ENCODE measurements at regions not wholly inside any gene's neighbourhood (a gene's known extent, or its start where the extent isn't known, plus 50 kb on each side); places are given as distances from the start of the nearest gene placed in this dataset.

DNA sequence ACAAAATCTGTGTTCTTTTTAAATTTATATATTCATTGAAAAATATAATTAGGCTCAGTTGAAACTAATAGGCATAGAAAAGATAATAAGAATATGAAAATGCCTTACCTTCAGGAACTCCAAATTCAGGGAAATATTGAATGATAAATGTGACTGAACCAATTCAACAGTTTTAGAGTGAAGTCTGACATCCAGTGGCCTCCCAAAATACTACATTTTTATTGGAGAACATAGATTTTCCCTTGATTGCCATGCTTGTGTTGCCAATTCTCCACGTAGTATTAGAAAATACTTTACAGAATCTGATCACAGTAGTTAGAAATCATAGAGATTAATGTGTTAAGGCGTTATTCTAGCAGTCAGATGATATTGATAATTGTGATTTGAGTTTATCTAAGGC lies 1246.7 kb downstream of the GATA3 start:
- TF ChIP-seq, protein P1, sequence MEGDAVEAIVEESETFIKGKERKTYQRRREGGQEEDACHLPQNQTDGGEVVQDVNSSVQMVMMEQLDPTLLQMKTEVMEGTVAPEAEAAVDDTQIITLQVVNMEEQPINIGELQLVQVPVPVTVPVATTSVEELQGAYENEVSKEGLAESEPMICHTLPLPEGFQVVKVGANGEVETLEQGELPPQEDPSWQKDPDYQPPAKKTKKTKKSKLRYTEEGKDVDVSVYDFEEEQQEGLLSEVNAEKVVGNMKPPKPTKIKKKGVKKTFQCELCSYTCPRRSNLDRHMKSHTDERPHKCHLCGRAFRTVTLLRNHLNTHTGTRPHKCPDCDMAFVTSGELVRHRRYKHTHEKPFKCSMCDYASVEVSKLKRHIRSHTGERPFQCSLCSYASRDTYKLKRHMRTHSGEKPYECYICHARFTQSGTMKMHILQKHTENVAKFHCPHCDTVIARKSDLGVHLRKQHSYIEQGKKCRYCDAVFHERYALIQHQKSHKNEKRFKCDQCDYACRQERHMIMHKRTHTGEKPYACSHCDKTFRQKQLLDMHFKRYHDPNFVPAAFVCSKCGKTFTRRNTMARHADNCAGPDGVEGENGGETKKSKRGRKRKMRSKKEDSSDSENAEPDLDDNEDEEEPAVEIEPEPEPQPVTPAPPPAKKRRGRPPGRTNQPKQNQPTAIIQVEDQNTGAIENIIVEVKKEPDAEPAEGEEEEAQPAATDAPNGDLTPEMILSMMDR (conservative IDR thresholded peaks at IDR 0.05; ENCODE audit: control insufficient read depth, insufficient read depth, low read depth, low read length): peak; percentile 49
- peak; percentile 38 for DNase-seq (ENCODE audit: low read depth)
- no peak overlapping the region for H3K4me3 ChIP-seq (ENCODE audit: control insufficient read depth, low read depth, low read length)

DNA sequence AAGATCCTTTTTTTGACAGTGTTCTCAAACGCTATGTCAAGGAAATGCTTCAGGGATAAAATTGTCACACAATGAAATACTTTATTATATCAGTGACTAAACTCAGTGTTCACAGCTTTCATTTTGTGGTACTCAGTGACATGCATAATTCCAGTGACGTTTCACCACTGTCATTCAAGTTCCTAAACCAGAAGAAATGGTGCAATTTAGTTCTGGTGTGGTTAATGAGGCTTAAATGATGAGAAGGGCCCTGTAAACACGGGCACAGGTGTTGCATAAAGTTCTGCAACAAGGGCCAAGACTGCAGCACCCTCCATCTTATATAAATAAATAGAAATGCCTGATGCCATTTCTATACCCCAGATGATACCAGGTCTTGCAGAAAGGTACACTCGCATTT lies 1247.1 kb downstream of the GATA3 start:
- H3K4me3 ChIP-seq (ENCODE audit: control insufficient read depth, low read depth, low read length): no peak overlapping the region
- TF ChIP-seq, protein P1 (conservative IDR thresholded peaks at IDR 0.05; ENCODE audit: control insufficient read depth, insufficient read depth, low read depth, low read length): no peak
- no peak for DNase-seq (ENCODE audit: low read depth)

DNA sequence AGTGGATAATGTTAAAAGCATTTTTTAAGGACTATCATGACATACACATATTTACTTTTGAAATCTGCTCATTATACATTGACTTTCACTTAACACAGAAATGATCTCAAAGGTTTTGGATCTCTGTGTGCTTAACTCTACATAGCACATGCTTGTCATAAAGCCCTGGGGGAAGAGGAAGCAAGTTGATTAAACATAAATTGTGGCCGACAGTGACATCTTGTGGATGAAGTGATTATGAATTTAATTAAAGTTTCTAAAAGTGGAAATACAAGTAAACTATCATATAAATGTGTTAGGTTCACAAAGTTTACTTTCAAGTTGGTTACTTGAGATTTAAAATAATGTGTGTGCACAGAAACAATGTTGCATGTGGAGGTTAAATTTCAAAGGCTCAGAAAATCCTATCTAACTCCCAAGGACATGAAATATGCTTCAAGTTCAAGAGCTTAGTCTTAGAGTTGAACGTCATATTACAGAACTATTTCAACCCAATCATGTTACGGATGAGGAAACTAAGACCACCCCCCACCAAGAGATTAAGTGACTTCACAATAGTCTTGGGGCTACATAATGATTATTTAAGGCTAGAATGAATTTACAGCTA lies 1247.8 kb downstream of the GATA3 start:
- TF ChIP-seq, protein P1 (conservative IDR thresholded peaks at IDR 0.05; ENCODE audit: control insufficient read depth, insufficient read depth, low read depth, low read length): peak; percentile 31
- peak; percentile 70 for DNase-seq (ENCODE audit: low read depth)

DNA sequence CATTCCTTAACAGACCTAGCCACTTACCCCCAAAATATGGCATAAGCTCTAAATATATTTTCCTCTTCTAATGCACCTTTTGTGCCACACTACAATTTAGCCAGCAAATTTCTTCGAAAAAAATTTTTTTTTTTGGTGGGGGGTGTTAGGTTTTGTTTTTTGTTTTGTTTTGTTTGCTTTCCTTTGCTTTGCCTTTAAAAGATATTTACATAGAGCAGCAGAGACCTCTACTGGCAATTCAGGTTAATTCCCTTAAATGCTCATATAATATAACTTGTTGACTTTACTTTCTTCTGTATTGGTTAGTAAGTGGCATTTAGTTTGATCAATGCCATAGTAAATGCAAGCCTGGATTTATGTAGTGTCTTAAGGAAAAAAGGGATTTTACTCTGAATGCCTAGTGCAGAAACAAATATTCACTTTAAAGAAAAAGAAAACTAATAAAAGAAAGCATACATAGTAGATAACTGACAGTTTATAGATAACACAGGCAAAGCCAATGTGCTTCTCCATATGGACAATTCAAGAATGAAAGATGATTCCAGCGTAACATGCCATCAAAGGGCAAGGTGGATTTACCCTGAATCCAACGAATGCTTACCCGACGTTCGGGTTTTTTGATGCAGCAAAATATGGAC lies 1250.6 kb downstream of the GATA3 start:
- TF ChIP-seq, protein P1 (conservative IDR thresholded peaks at IDR 0.05; ENCODE audit: control insufficient read depth, insufficient read depth, low read depth, low read length): peak; percentile 51
- H3K4me3 ChIP-seq (ENCODE audit: control insufficient read depth, low read depth, low read length): no peak overlapping the region
- peak; percentile 52 for DNase-seq (ENCODE audit: low read depth)

More for the DNA sequence above, 1247.8 kb downstream of the GATA3 start:
- no peak overlapping the region for H3K4me3 ChIP-seq (ENCODE audit: control insufficient read depth, low read depth, low read length)

DNA sequence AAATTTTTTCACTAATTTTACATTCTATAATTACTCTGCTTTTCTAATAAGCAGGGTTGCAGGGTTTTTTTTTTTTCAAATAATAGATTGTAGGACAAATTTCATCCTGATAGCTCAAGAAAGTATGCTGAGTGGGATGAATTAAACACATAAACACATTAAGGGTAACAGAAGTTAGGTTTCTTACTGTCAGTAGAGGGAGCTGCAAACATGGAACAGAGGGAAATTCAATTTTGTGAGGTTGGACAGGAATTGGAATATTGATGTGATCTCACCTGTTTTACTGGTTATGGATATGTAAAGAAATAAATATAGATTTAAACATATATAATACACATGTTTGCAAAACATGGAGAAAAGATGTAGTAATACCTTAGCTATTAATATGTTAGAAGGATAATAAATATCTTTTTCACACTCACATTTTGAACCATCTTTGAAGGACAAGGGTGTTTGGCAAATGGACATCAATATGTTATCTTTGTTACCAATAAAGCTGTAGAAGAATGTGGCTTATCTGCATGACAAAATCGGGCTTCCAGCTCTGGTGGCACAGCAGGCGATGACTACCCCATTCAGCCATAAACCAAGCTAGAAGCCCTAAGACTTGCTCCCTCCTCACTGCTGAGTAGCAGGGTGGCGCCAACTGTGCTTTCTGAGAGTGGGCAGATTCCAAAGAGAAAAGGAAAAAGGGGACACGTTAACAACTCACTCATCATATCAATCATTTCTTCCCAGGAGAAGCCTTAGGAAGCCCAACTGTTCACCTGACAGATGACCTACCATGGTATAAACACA lies 1257.4 kb downstream of the GATA3 start:
- TF ChIP-seq, protein P1 (conservative IDR thresholded peaks at IDR 0.05; ENCODE audit: control insufficient read depth, insufficient read depth, low read depth, low read length): peak; percentile 38
- peak; percentile 6 for DNase-seq (ENCODE audit: low read depth)
- no peak overlapping the region for H3K4me3 ChIP-seq (ENCODE audit: control insufficient read depth, low read depth, low read length)

DNA sequence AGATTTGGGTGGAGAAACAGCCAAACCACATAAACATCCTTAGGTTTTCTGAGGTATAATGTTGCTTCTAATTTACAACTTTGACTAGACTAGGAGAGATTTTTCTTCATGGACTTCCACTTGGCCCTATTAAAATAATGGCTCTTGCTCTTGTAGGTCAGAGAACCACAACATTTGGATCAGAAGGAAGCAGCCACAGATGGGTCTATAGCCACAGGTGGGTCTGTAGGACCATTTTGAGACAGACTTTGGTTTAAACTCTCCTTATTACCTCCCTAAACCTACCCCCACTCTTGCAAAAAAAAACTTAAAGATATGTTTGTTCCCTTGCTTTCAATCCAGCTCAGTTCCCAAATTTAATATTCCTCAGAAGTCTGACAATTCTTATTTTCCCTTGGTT lies 1260.8 kb downstream of the GATA3 start:
- TF ChIP-seq, protein P1 (conservative IDR thresholded peaks at IDR 0.05; ENCODE audit: control insufficient read depth, insufficient read depth, low read depth, low read length): no peak
- no peak for DNase-seq (ENCODE audit: low read depth)
- no peak overlapping the region for H3K4me3 ChIP-seq (ENCODE audit: control insufficient read depth, low read depth, low read length)
